ENCODE measurements at regions not wholly inside any gene's neighbourhood (a gene's known extent, or its start where the extent isn't known, plus 50 kb on each side); places are given as distances from the start of the nearest gene placed in this dataset.

- no peaks in the 10 kb centered on the region for H4K20me1 ChIP-seq
- no peak overlapping the region for H3K9ac ChIP-seq
- peaks cover 0 to 15% (median 9%) of the 10 kb centered on the region in 11 experiments; a peak in 13 of 22 replicates for H3K9me3 ChIP-seq (replicated peaks in 1 of 11)
- no peak overlapping the region for H3K4me3 ChIP-seq
- H3K4me1 ChIP-seq, result peaks cover 15 to 34% (median 18%) of the 10 kb centered on the region in 10 experiments
- no peaks in the 10 kb centered on the region for H3K36me3 ChIP-seq
- TF ChIP-seq Cebpa-rat (IDR thresholded peaks at IDR 0.05), result no peak
- H3K4me2 ChIP-seq, result no peak overlapping the region
- no peaks in the 10 kb centered on the region for H3K27me3 ChIP-seq
- H3K27ac ChIP-seq, result no peak overlapping the region
Measured at GRCh38 chr5:33309536-33310345, 131.0 kb upstream of the TARS1 start.

GRCh38 chr5:33310451-33310850, 130.3 kb upstream of the TARS1 start:
- Histone ChIP-seq H3K4me1 (peaks cover 15 to 34% (median 18%) of the 10 kb centered on the region in 10 experiments), H3K9ac (no peak overlapping the region), H3K36me3 (no peaks in the 10 kb centered on the region), H3K9me3 (replicated peaks in 1 of 11) (peaks cover 0 to 15% (median 9%) of the 10 kb centered on the region in 11 experiments; a peak in 13 of 22 replicates), H3K27ac (no peak overlapping the region), H4K20me1 (no peaks in the 10 kb centered on the region), H3K4me3 (no peak overlapping the region), H3K4me2 (no peak overlapping the region), H3K27me3 (no peaks in the 10 kb centered on the region)
- no peak for TF ChIP-seq Cebpa-rat (IDR thresholded peaks at IDR 0.05)

- Histone ChIP-seq H3K4me3 (no peak overlapping the region), H3K27ac (no peak overlapping the region), H3K27me3 (no peaks in the 10 kb centered on the region), H3K4me2 (peak overlapping the region in 2 of 11 experiments; percentile 15 to 20; a peak in 4 of 22 replicates), H3K36me3 (no peaks in the 10 kb centered on the region), H4K20me1 (no peaks in the 10 kb centered on the region), H3K9me3 (replicated peaks in 1 of 11) (peaks cover 0 to 21% (median 9%) of the 10 kb centered on the region in 11 experiments; a peak in 13 of 22 replicates), H3K9ac (no peak overlapping the region), H3K4me1 (peaks cover 6 to 32% (median 8%) of the 10 kb centered on the region in 10 experiments)
- no peak for TF ChIP-seq Cebpa-rat (IDR thresholded peaks at IDR 0.05)
Measured at GRCh38 chr5:33311893-33312292, 128.9 kb upstream of the TARS1 start.

- Histone ChIP-seq H3K4me1 (peaks cover 0 to 36% (median 7%) of the 10 kb centered on the region in 10 experiments; a peak in 12 of 20 replicates), H3K4me2 (peak overlapping the region in 2 of 11 experiments; percentile 15 to 20; a peak in 3 of 22 replicates), H3K36me3 (no peaks in the 10 kb centered on the region), H3K4me3 (no peak overlapping the region), H4K20me1 (no peaks in the 10 kb centered on the region), H3K27me3 (no peaks in the 10 kb centered on the region), H3K9ac (no peak overlapping the region), H3K27ac (no peak overlapping the region), H3K9me3 (replicated peaks in 1 of 11) (peaks cover 0 to 21% (median 9%) of the 10 kb centered on the region in 11 experiments; a peak in 13 of 22 replicates)
- no peak for TF ChIP-seq Cebpa-rat (IDR thresholded peaks at IDR 0.05)
Measured at GRCh38 chr5:33312571-33313549, 127.9 kb upstream of the TARS1 start.

- H3K27ac ChIP-seq, result no peak overlapping the region
- peaks cover 0 to 21% (median 9%) of the 10 kb centered on the region in 11 experiments; a peak in 12 of 22 replicates for H3K9me3 ChIP-seq (replicated peaks in 1 of 11)
- H3K4me3 ChIP-seq, result no peak overlapping the region
- H3K4me2 ChIP-seq, result no peak overlapping the region
- H3K4me1 ChIP-seq, result peaks cover 18 to 60% (median 31%) of the 10 kb centered on the region in 10 experiments
- no peaks in the 10 kb centered on the region for H4K20me1 ChIP-seq
- H3K9ac ChIP-seq, result no peak overlapping the region
- H3K36me3 ChIP-seq, result no peaks in the 10 kb centered on the region
- TF ChIP-seq Cebpa-rat (IDR thresholded peaks at IDR 0.05), result no peak
- no peaks in the 10 kb centered on the region for H3K27me3 ChIP-seq
Measured at GRCh38 chr5:33315189-33315588, 125.6 kb upstream of the TARS1 start.

GRCh38 chr5:33316773-33317172, 124.0 kb upstream of the TARS1 start:
- H3K4me2 ChIP-seq, result peak overlapping the region in 3 of 11 experiments; percentile 67 to 81 (median 79); a peak in 4 of 22 replicates
- H4K20me1 ChIP-seq, result no peaks in the 10 kb centered on the region
- no peak overlapping the region for H3K9ac ChIP-seq
- no peaks in the 10 kb centered on the region for H3K36me3 ChIP-seq
- no peaks in the 10 kb centered on the region for H3K27me3 ChIP-seq
- peak overlapping the region in 4 of 11 experiments; percentile 20 to 53 (median 40); a peak in 6 of 22 replicates for H3K27ac ChIP-seq
- H3K4me1 ChIP-seq, result peaks cover 30 to 69% (median 45%) of the 10 kb centered on the region in 10 experiments
- H3K9me3 ChIP-seq (replicated peaks in 1 of 11), result peaks cover 0 to 21% (median 9%) of the 10 kb centered on the region in 11 experiments; a peak in 12 of 22 replicates
- no peak for TF ChIP-seq Cebpa-rat (IDR thresholded peaks at IDR 0.05)
- H3K4me3 ChIP-seq, result no peak overlapping the region

- Histone ChIP-seq H3K27ac (peak overlapping the region in 4 of 11 experiments; percentile 20 to 62 (median 40); a peak in 5 of 22 replicates), H3K9ac (no peak overlapping the region), H4K20me1 (no peaks in the 10 kb centered on the region), H3K27me3 (no peaks in the 10 kb centered on the region), H3K4me2 (peak overlapping the region in 4 of 11 experiments; percentile 13 to 81 (median 73); a peak in 6 of 22 replicates), H3K4me1 (peaks cover 30 to 64% (median 45%) of the 10 kb centered on the region in 10 experiments), H3K9me3 (replicated peaks in 1 of 11) (peaks cover 4 to 21% (median 8%) of the 10 kb centered on the region in 11 experiments; a peak in 13 of 22 replicates), H3K4me3 (no peak overlapping the region), H3K36me3 (no peaks in the 10 kb centered on the region)
- TF ChIP-seq Cebpa-rat (IDR thresholded peaks at IDR 0.05), result no peak
Measured at GRCh38 chr5:33317271-33317670, 123.5 kb upstream of the TARS1 start.

GRCh38 chr5:33319151-33319550, 121.6 kb upstream of the TARS1 start:
- Histone ChIP-seq H4K20me1 (no peaks in the 10 kb centered on the region), H3K36me3 (no peaks in the 10 kb centered on the region), H3K9ac (peak overlapping the region in 2 of 11 experiments; percentile 49 to 65; a peak in 1 of 22 replicates), H3K4me3 (no peak overlapping the region; a peak in 1 of 20 replicates), H3K27me3 (no peaks in the 10 kb centered on the region), H3K9me3 (replicated peaks in 1 of 11) (peaks cover 0 to 13% (median 0%) of the 10 kb centered on the region in 11 experiments; a peak in 5 of 22 replicates), H3K27ac (peak overlapping the region in 9 of 11 experiments; percentile 32 to 73 (median 59); a peak in 12 of 22 replicates), H3K4me1 (peaks cover 30 to 57% (median 45%) of the 10 kb centered on the region in 10 experiments), H3K4me2 (peak overlapping the region; percentile 58 to 83 (median 77))
- no peak for TF ChIP-seq Cebpa-rat (IDR thresholded peaks at IDR 0.05)

Data from BLaER1 treated with 17β-estradiol and CSF1 and Interleukin-3, amounts not matched to agents 10 nM and 100 nM (cell line).